Endothelial cell of umbilical vein (primary cell): ENCODE measurements at regions not wholly inside any gene's neighbourhood (a gene's known extent, or its start where the extent isn't known, plus 50 kb on each side); places are given as distances from the start of the nearest gene placed in this dataset.

Source experiments
- BruUV-seq: library from RNA; stranded (reverse); fragments of 400-500 nt; replicated peaks from 2 replicates; lab custom pipeline; 2021; lab: Mats Ljungman, UMichigan
- CTCF ChIA-PET: fragments of 300-600, 350-600 bp; sonication (Branson Sonifier 250); formaldehyde crosslinking; loops from one replicate; lab custom pipeline; 2021; ENCODE audit warnings: antibody characterized with exemption, inconsistent platforms; lab: Charles Lee
- POLR2A ChIA-PET: fragments of 300-600, 350-600 bp; sonication (Branson Sonifier 250); formaldehyde crosslinking; loops from one replicate; lab custom pipeline; 2021; ENCODE audit warnings: antibody characterized with exemption, inconsistent platforms; lab: Charles Lee
- DNase-seq: peaks from one replicate; pipeline ENCODE4 v3.0.0-alpha.2; 2011; ENCODE audit warnings: low read depth, low spot score
- FAIRE-seq: peaks from 2 replicates; lab custom pipeline; 2011; peaks lifted over from hg19 to GRCh38; lab: Jason Lieb, UNC
- H2AFZ ChIP-seq: 2 replicates; pipeline ENCODE4 v1.6.0; 2012; ENCODE audit warnings: low read depth, low read length, control low read depth, inconsistent platforms
- H3K27ac ChIP-seq: 2 replicates; pipeline ENCODE4 v1.5.1; 2011; ENCODE audit warnings: low read depth, mild to moderate bottlenecking, control low read depth, low read length, moderate library complexity; ENCODE audit not compliant: insufficient read depth
- H3K27me3 ChIP-seq, 2 experiments: 2 replicates each; pipeline versions ENCODE4 v1.6.0 to v1.6.1; 2011; ENCODE audit warnings: low read length in 2 of 2, mixed read lengths in 1 of 2; ENCODE audit not compliant: control insufficient read depth in 2 of 2, insufficient read depth in 2 of 2
- H3K36me3 ChIP-seq, 2 experiments: 2 replicates in 1 of 2; 3 replicates in 1 of 2; pipeline ENCODE4 v1.5.1; 2011; ENCODE audit warnings: low read length in 2 of 2, mild to moderate bottlenecking in 1 of 2, moderate library complexity in 1 of 2; ENCODE audit not compliant: control insufficient read depth in 2 of 2, insufficient read depth in 2 of 2; ENCODE audit errors: extremely low read depth in 1 of 2
- H3K4me1 ChIP-seq: 3 replicates; pipeline ENCODE4 v1.5.1; 2011; ENCODE audit warnings: mild to moderate bottlenecking, low read length; ENCODE audit not compliant: control insufficient read depth, insufficient read depth; ENCODE audit errors: extremely low read depth
- H3K4me2 ChIP-seq: 2 replicates; pipeline ENCODE4 v1.6.1; 2011; ENCODE audit warnings: low read length, control low read depth, mixed read lengths; ENCODE audit not compliant: insufficient read depth
- H3K4me3 ChIP-seq, 3 experiments: fragments of 200-600 bp in 1 of 3; sonication (generic), shearing (Covaris generic) in 1 of 3; replicated peaks in 1 of 3; 2 replicates each; pipeline ENCODE4 v1.5.1; 2011 to 2016; ENCODE audit warnings: control low read depth in 3 of 3, low read length in 3 of 3, mild to moderate bottlenecking in 2 of 3, inconsistent platforms in 1 of 3, low read depth in 1 of 3, moderate library complexity in 1 of 3; ENCODE audit not compliant: insufficient read depth in 1 of 3
- H3K79me2 ChIP-seq: 2 replicates; pipeline ENCODE4 v1.6.0; 2012; ENCODE audit warnings: low read length, inconsistent platforms; ENCODE audit not compliant: control insufficient read depth, insufficient read depth
- H3K9ac ChIP-seq: replicated peaks from 2 replicates; pipeline ENCODE3; 2011; ENCODE audit warnings: low read length, control low read depth; ENCODE audit not compliant: insufficient read depth; ENCODE audit errors: extremely low read depth
- H3K9me1 ChIP-seq: replicated peaks from 3 replicates; pipeline ENCODE4 v1.6.0; 2011; ENCODE audit warnings: mild to moderate bottlenecking, low read length; ENCODE audit not compliant: control insufficient read depth, insufficient read depth; ENCODE audit errors: extremely low read depth
- H3K9me3 ChIP-seq: replicated peaks from 2 replicates; pipeline ENCODE4 v1.5.1; 2012; ENCODE audit warnings: low read length, inconsistent platforms; ENCODE audit not compliant: control insufficient read depth, insufficient read depth
- H4K20me1 ChIP-seq: replicated peaks from 2 replicates; pipeline ENCODE3; 2011; ENCODE audit warnings: mild to moderate bottlenecking, low read length; ENCODE audit not compliant: control insufficient read depth, insufficient read depth; ENCODE audit errors: extremely low read depth
- CTCF ChIP-seq, 2 donors: IDR thresholded peaks; 1 replicate in 1 of 2; 2 replicates in 1 of 2; pipeline ENCODE4 v1.5.1; 2011; ENCODE audit warnings: low read length in 2 of 2, mild to moderate bottlenecking in 2 of 2, moderate library complexity in 2 of 2, control low read depth in 1 of 2, inconsistent platforms in 1 of 2, low read depth in 1 of 2; ENCODE audit not compliant: insufficient read depth in 1 of 2; ENCODE audit errors: extremely low read depth in 1 of 2
- EZH2 ChIP-seq: IDR thresholded peaks from 2 replicates; pipeline ENCODE4 v1.6.1; 2012; ENCODE audit warnings: borderline replicate concordance, low read depth, mild to moderate bottlenecking, moderate library complexity, low read length, inconsistent platforms; ENCODE audit not compliant: severe bottlenecking
- FOS ChIP-seq: IDR thresholded peaks from 2 replicates; pipeline ENCODE4 v1.6.1; 2011; ENCODE audit warnings: mild to moderate bottlenecking, low read length, moderate library complexity, borderline replicate concordance; ENCODE audit not compliant: insufficient read depth
- GATA2 ChIP-seq: IDR thresholded peaks from 2 replicates; pipeline ENCODE4 v1.7.0; 2011; ENCODE audit warnings: low read depth, mild to moderate bottlenecking, moderate library complexity, mixed read lengths, low read length; ENCODE audit not compliant: insufficient read length, insufficient read depth
- JUN ChIP-seq: IDR thresholded peaks from 2 replicates; pipeline ENCODE4 v1.6.1; 2011; ENCODE audit warnings: borderline replicate concordance, low read depth; ENCODE audit not compliant: insufficient read length, insufficient read depth
- MAX ChIP-seq: IDR thresholded peaks from 2 replicates; pipeline ENCODE4 v1.6.1; 2011; ENCODE audit not compliant: insufficient read depth, insufficient read length
- MYC ChIP-seq: IDR thresholded peaks from one replicate; pipeline ENCODE4 v1.6.1; 2011; ENCODE audit warnings: mild to moderate bottlenecking, low read depth, low read length
- POLR2A ChIP-seq: IDR thresholded peaks from 2 replicates; pipeline ENCODE4 v1.6.1; 2012; ENCODE audit warnings: low read depth, mild to moderate bottlenecking, control low read depth, low read length
- POLR2AphosphoS5 ChIP-seq: IDR thresholded peaks from 2 replicates; pipeline ENCODE4 v1.6.1; 2012; ENCODE audit warnings: low read depth, mild to moderate bottlenecking, control low read depth, low read length, moderate library complexity; ENCODE audit not compliant: insufficient read depth
- dilution Hi-C: fragments of 300-500 bp; cut with MboI; formaldehyde crosslinking; loops from one replicate; pipeline ENCODE4 v1.15.0; 2019; ENCODE audit warnings: low sequenced_read_pairs; ENCODE audit not compliant: extremely low pct_ligation_motif_present
- intact Hi-C: fragments of 100-400 bp; cut with micrococcal nuclease; formaldehyde crosslinking; loops from one replicate; pipeline ENCODE4 v1.10.0; 2022

DNA sequence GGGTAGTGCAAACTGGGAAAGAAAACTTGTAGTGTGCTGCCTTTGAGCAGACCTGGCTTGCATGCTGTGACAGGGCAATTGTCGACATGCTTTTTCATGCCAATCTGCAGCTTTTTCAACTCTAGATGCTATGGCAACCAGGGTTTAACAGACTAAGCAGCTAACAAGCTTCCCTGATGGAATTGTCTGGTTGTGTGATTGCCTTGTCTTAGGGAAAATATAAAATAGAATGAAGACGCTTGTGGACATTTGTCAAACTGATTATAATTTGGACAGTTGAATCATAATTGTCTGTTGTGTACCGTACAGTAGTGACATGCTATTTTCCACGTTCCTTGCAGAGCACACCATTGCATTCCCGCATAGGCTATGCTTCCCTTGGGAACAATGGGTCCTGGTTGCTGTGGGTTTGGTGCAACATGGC, 113.0 kb downstream of the FOXG1 start:
- Histone ChIP-seq H3K4me3 (no peak overlapping the region), H3K79me2 (no peaks in the 10 kb centered on the region), H3K9ac (no peak overlapping the region), H3K9me1 (no peaks in the 10 kb centered on the region), H3K27me3 (no peaks in the 10 kb centered on the region), H3K36me3 (no peaks in the 10 kb centered on the region), H3K4me2 (no peak overlapping the region), H3K27ac (no peak overlapping the region), H3K9me3 (no peaks in the 10 kb centered on the region), H2AFZ (no peak overlapping the region), H3K4me1 (no peaks in the 10 kb centered on the region), H4K20me1 (no peaks in the 10 kb centered on the region)
- dilution Hi-C loops (no loop called here), intact Hi-C loops (no loop called here)
- ChIA-PET POLR2A (no interaction called here), CTCF (no interaction called here)
- no peak for TF ChIP-seq EZH2
- no peak for TF ChIP-seq JUN
- TF ChIP-seq POLR2A = no peak
- TF ChIP-seq FOS = no peak
- no peak for TF ChIP-seq GATA2
- TF ChIP-seq POLR2AphosphoS5 = no peak
- no peak for TF ChIP-seq CTCF (IDR thresholded peaks at IDR 0.05; ENCODE audit: extremely low read depth in 1 of 2, insufficient read depth in 1 of 2, low read depth in 1 of 2, low read length in 2 of 2)
- no peak for TF ChIP-seq MAX
- no peak for TF ChIP-seq MYC
- no TSS peak for BruUV-seq
- DNase-seq (no peak), FAIRE-seq (no peak)
